PFSK-1 (cell line): ENCODE measurements at regions not wholly inside any gene's neighbourhood (a gene's known extent, or its start where the extent isn't known, plus 50 kb on each side); places are given as distances from the start of the nearest gene placed in this dataset.

Experiments used
- FOXP2 ChIP-seq: optimal IDR thresholded peaks from 2 replicates; pipeline ENCODE3; 2011; ENCODE audit warnings: borderline replicate concordance, control low read depth, inconsistent platforms; ENCODE audit not compliant: insufficient read depth; ENCODE audit errors: extremely low read length, extremely low read depth
- POLR2AphosphoS5 ChIP-seq: IDR thresholded peaks from 2 replicates; pipeline ENCODE4 v1.6.1; 2012; ENCODE audit warnings: low read depth, mild to moderate bottlenecking, control low read depth, low read length, moderate library complexity
- REST ChIP-seq, 2 experiments: IDR thresholded peaks; 2 replicates each; pipeline versions ENCODE4 v1.6.1 to v1.8.0; 2011 to 2012; ENCODE audit warnings: low read depth in 2 of 2, low read length in 2 of 2, control low read depth in 1 of 2, inconsistent platforms in 1 of 2, mild to moderate bottlenecking in 1 of 2, moderate library complexity in 1 of 2; ENCODE audit not compliant: insufficient read depth in 1 of 2
- SIN3A ChIP-seq: IDR thresholded peaks from 2 replicates; pipeline ENCODE4 v1.6.1; 2012; ENCODE audit warnings: mild to moderate bottlenecking, low read length, moderate library complexity, borderline replicate concordance; ENCODE audit not compliant: insufficient read depth
- TAF1 ChIP-seq: IDR thresholded peaks from 2 replicates; pipeline ENCODE4 v1.6.1; 2012; ENCODE audit warnings: low read length, control low read depth, borderline replicate concordance; ENCODE audit not compliant: insufficient read depth

- no peak for TF ChIP-seq REST (IDR thresholded peaks at IDR 0.05; ENCODE audit: insufficient read depth in 1 of 2, low read depth in 2 of 2, low read length in 2 of 2)
- TF ChIP-seq POLR2AphosphoS5: no peak
- no peak for TF ChIP-seq FOXP2
- no peak for TF ChIP-seq TAF1
- TF ChIP-seq SIN3A: no peak
Observed at GRCh38 chr13:83153848-83154247, 728.4 kb downstream of the SLITRK1 start.

- TF ChIP-seq TAF1 (no peak), SIN3A (no peak), FOXP2 (no peak), REST (IDR thresholded peaks at IDR 0.05; ENCODE audit: insufficient read depth in 1 of 2, low read depth in 2 of 2, low read length in 2 of 2) (no peak)
Observed at GRCh38 chr13:83151308-83151660, 731.0 kb downstream of the SLITRK1 start.

GRCh38 chr13:83150616-83151307, 731.5 kb downstream of the SLITRK1 start:
- TF ChIP-seq FOXP2: no peak
- no peak for TF ChIP-seq SIN3A
- TF ChIP-seq TAF1: no peak
- TF ChIP-seq REST (IDR thresholded peaks at IDR 0.05; ENCODE audit: insufficient read depth in 1 of 2, low read depth in 2 of 2, low read length in 2 of 2): no peak
- TF ChIP-seq POLR2AphosphoS5: no peak

- TF ChIP-seq TAF1 (no peak), FOXP2 (no peak), SIN3A (no peak), REST (IDR thresholded peaks at IDR 0.05; ENCODE audit: insufficient read depth in 1 of 2, low read depth in 2 of 2, low read length in 2 of 2) (no peak), POLR2AphosphoS5 (no peak)
Observed at GRCh38 chr13:83136660-83137059, 745.6 kb downstream of the SLITRK1 start.

GRCh38 chr13:83125791-83126190, 756.5 kb downstream of the SLITRK1 start:
- TF ChIP-seq TAF1: no peak
- no peak for TF ChIP-seq REST (IDR thresholded peaks at IDR 0.05; ENCODE audit: insufficient read depth in 1 of 2, low read depth in 2 of 2, low read length in 2 of 2)
- TF ChIP-seq POLR2AphosphoS5: no peak
- TF ChIP-seq FOXP2: no peak
- TF ChIP-seq SIN3A: no peak
